Body of pancreas (tissue), 4 donors: ENCODE measurements at regions not wholly inside any gene's neighbourhood (a gene's known extent, or its start where the extent isn't known, plus 50 kb on each side); places are given as distances from the start of the nearest gene placed in this dataset.

Experiments used
- CTCF ChIP-seq, 7 experiments: fragments of 450-650 bp in 4 of 7; fragments of 200-600 bp in 3 of 7; sonication (generic) in 3 of 7; IDR thresholded peaks; one replicate each; pipeline ENCODE4 v1.5.1; 2016 to 2019; ENCODE audit warnings: antibody characterized with exemption in 7 of 7
- POLR2A ChIP-seq, 3 donors: fragments of 450-650 bp; IDR thresholded peaks; one replicate each; pipeline ENCODE4 v1.6.1; 2016; ENCODE audit warnings: antibody characterized with exemption in 3 of 3, mild to moderate bottlenecking in 2 of 3

DNA sequence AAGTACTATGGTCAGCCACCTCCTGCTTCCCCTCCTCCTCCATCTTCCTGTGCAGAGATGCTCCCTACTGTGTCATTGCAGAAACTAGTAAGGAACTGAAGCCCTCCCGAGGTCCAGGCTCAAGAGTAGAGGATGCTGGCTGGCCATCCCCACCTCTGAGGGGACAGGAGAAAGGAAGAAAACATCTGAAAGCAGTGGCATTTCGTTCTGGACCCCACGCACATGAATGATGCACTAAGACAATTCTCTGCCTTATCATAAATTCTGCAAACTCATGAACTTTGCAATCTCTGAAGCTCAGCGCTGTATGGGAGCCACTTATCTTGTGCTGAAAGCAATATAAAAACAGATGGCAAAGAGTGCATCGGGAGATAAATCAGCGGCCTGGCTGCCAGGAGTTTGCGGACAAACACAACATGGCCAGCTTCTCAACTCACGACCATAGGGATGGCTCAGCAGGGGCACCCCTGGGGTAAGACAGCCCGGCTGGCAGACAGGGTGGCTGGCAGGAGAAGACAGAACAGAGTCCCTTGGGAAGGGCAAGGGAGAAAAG, 306.4 kb downstream of the NXPE2 start:
- TF ChIP-seq CTCF (IDR thresholded peaks at IDR 0.05) (no peak), POLR2A (IDR thresholded peaks at IDR 0.05) (no peak)
